ENCODE measurements at regions not wholly inside any gene's neighbourhood (a gene's known extent, or its start where the extent isn't known, plus 50 kb on each side); places are given as distances from the start of the nearest gene placed in this dataset.

- H3K27ac ChIP-seq (ENCODE audit: low read length) = no peak overlapping the region
- H4K20me1 ChIP-seq (ENCODE audit: insufficient read depth, low read length) = no peaks in the 10 kb centered on the region
- H3K4me3 ChIP-seq (ENCODE audit: low read length) = no peak overlapping the region
- H2AFZ ChIP-seq (ENCODE audit: low read depth, low read length) = no peak overlapping the region
- no peaks in the 10 kb centered on the region for H3K9me3 ChIP-seq (ENCODE audit: insufficient read depth, low read length)
- H3K36me3 ChIP-seq (replicated peaks; ENCODE audit: low read depth, low read length) = no peaks in the 10 kb centered on the region
- no peak overlapping the region for H3K4me2 ChIP-seq (ENCODE audit: low read length)
- H3K79me2 ChIP-seq (ENCODE audit: low read length) = no peaks in the 10 kb centered on the region
- H3K9ac ChIP-seq (ENCODE audit: low read length) = no peak overlapping the region
- no peaks in the 10 kb centered on the region for H3K27me3 ChIP-seq (ENCODE audit: low read depth, low read length)
- TF ChIP-seq CTCF (IDR thresholded peaks at IDR 0.05; ENCODE audit: low read depth, low read length) (no peak), EZH2phosphoT487 (IDR thresholded peaks at IDR 0.05; ENCODE audit: low read depth) (no peak)
- H3K4me1 ChIP-seq (ENCODE audit: low read length) = peaks cover 21% of the 10 kb centered on the region
Observed at GRCh38 chr1:43068911-43069310, 103.2 kb downstream of the EBNA1BP2 start.

- no peaks in the 10 kb centered on the region for H3K27me3 ChIP-seq (ENCODE audit: low read depth, low read length)
- H4K20me1 ChIP-seq (ENCODE audit: insufficient read depth, low read length) = no peaks in the 10 kb centered on the region
- H3K27ac ChIP-seq (ENCODE audit: low read length) = no peak overlapping the region
- no peaks in the 10 kb centered on the region for H3K9me3 ChIP-seq (ENCODE audit: insufficient read depth, low read length)
- no peak overlapping the region for H3K4me2 ChIP-seq (ENCODE audit: low read length)
- no peaks in the 10 kb centered on the region for H3K79me2 ChIP-seq (ENCODE audit: low read length)
- no peak overlapping the region for H2AFZ ChIP-seq (ENCODE audit: low read depth, low read length)
- peaks cover 17% of the 10 kb centered on the region for H3K4me1 ChIP-seq (ENCODE audit: low read length)
- H3K36me3 ChIP-seq (replicated peaks; ENCODE audit: low read depth, low read length) = no peaks in the 10 kb centered on the region
- no peak overlapping the region for H3K9ac ChIP-seq (ENCODE audit: low read length)
- TF ChIP-seq CTCF (IDR thresholded peaks at IDR 0.05; ENCODE audit: low read depth, low read length) (no peak), EZH2phosphoT487 (IDR thresholded peaks at IDR 0.05; ENCODE audit: low read depth) (no peak)
- no peak overlapping the region for H3K4me3 ChIP-seq (ENCODE audit: low read length)
Observed at GRCh38 chr1:43067977-43068751, 103.9 kb downstream of the EBNA1BP2 start.

GRCh38 chr1:43067233-43067745, 104.8 kb downstream of the EBNA1BP2 start:
- Histone ChIP-seq H3K9ac (ENCODE audit: low read length) (no peak overlapping the region), H3K4me3 (ENCODE audit: low read length) (no peak overlapping the region), H3K9me3 (ENCODE audit: insufficient read depth, low read length) (no peaks in the 10 kb centered on the region), H2AFZ (ENCODE audit: low read depth, low read length) (no peak overlapping the region), H3K79me2 (ENCODE audit: low read length) (no peaks in the 10 kb centered on the region), H3K36me3 (replicated peaks; ENCODE audit: low read depth, low read length) (no peaks in the 10 kb centered on the region), H3K4me1 (ENCODE audit: low read length) (peaks cover 10% of the 10 kb centered on the region), H4K20me1 (ENCODE audit: insufficient read depth, low read length) (no peaks in the 10 kb centered on the region), H3K27ac (ENCODE audit: low read length) (no peak overlapping the region), H3K4me2 (ENCODE audit: low read length) (no peak overlapping the region), H3K27me3 (ENCODE audit: low read depth, low read length) (no peaks in the 10 kb centered on the region)
- no peak for TF ChIP-seq CTCF (IDR thresholded peaks at IDR 0.05; ENCODE audit: low read depth, low read length)
- TF ChIP-seq EZH2phosphoT487 (IDR thresholded peaks at IDR 0.05; ENCODE audit: low read depth) = no peak

- H3K4me2 ChIP-seq (ENCODE audit: low read length) = no peak overlapping the region
- H3K36me3 ChIP-seq (replicated peaks; ENCODE audit: low read depth, low read length) = no peaks in the 10 kb centered on the region
- H2AFZ ChIP-seq (ENCODE audit: low read depth, low read length) = no peak overlapping the region
- no peak overlapping the region for H3K9ac ChIP-seq (ENCODE audit: low read length)
- peaks cover 3% of the 10 kb centered on the region for H3K4me1 ChIP-seq (ENCODE audit: low read length)
- no peaks in the 10 kb centered on the region for H3K27me3 ChIP-seq (ENCODE audit: low read depth, low read length)
- H4K20me1 ChIP-seq (ENCODE audit: insufficient read depth, low read length) = no peaks in the 10 kb centered on the region
- no peak for TF ChIP-seq EZH2phosphoT487 (IDR thresholded peaks at IDR 0.05; ENCODE audit: low read depth)
- H3K4me3 ChIP-seq (ENCODE audit: low read length) = no peak overlapping the region
- no peaks in the 10 kb centered on the region for H3K9me3 ChIP-seq (ENCODE audit: insufficient read depth, low read length)
- no peaks in the 10 kb centered on the region for H3K79me2 ChIP-seq (ENCODE audit: low read length)
- H3K27ac ChIP-seq (ENCODE audit: low read length) = no peak overlapping the region
Observed at GRCh38 chr1:43066578-43066977, 105.5 kb downstream of the EBNA1BP2 start.
